ENCODE measurements at regions not wholly inside any gene's neighbourhood (a gene's known extent, or its start where the extent isn't known, plus 50 kb on each side); places are given as distances from the start of the nearest gene placed in this dataset.
A peak's percentile ranks its signal among the peaks of the same experiment; 100 is the strongest.
"Not testable (repeated sequence)": the region's sequence is repeated elsewhere in the genome, so short reads cannot be mapped to it uniquely, and the experiment has no call there.

DNA sequence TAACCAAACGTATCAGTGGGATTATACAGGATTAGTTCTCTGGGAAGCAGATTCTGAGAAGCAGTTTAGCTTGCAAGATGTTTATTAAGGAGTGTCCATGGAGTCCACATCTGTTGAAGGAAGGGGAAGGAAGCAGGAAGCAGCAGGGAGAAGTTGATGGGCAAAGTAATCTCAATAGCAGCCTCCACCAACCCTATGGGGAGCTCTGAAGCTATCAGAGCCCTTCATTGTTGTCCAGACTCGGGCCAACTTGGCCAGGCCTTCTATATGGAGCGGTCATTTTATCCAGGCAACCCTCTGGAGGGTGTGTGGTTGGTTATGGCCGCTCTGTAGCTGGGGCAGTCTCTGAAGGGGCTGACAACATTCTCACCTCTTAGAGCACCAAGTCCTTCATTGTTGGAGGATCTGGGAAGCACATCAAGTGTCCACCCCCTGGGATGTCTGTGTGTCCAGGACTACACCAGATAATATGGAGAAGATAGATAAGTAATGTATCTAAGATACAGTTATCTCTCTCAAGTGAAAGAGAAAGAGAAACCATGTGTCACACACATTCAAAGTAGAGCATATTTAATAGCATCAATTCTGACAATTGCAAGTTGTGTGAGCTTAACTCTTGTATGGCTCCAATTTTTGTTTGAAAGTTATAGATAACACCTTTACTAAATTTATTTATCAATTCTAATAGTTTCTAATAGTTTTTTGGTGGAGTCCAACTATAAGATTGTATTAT, 101.7 kb upstream of the TRIM77 start:
- TF ChIP-seq, protein P1, sequence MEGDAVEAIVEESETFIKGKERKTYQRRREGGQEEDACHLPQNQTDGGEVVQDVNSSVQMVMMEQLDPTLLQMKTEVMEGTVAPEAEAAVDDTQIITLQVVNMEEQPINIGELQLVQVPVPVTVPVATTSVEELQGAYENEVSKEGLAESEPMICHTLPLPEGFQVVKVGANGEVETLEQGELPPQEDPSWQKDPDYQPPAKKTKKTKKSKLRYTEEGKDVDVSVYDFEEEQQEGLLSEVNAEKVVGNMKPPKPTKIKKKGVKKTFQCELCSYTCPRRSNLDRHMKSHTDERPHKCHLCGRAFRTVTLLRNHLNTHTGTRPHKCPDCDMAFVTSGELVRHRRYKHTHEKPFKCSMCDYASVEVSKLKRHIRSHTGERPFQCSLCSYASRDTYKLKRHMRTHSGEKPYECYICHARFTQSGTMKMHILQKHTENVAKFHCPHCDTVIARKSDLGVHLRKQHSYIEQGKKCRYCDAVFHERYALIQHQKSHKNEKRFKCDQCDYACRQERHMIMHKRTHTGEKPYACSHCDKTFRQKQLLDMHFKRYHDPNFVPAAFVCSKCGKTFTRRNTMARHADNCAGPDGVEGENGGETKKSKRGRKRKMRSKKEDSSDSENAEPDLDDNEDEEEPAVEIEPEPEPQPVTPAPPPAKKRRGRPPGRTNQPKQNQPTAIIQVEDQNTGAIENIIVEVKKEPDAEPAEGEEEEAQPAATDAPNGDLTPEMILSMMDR (IDR thresholded peaks at IDR 0.05; ENCODE audit: insufficient read depth, low read depth, low read length): no peak
- POLR2A ChIA-PET: no interaction called here
- H3K4me3 ChIP-seq (ENCODE audit: low read depth, low read length): no peak overlapping the region
- H3K27me3 ChIP-seq (ENCODE audit: control insufficient read depth, insufficient read depth, low read length): no peaks in the 10 kb centered on the region
- no peaks in the 10 kb centered on the region for H3K36me3 ChIP-seq (ENCODE audit: control insufficient read depth, insufficient read depth, low read length)
- CTCF ChIA-PET: no interaction called here
- no peak for DNase-seq (ENCODE audit: low read depth)

GRCh38 chr11:89612096-89612495, 98.0 kb upstream of the TRIM77 start:
- ChIA-PET POLR2A (no interaction called here), CTCF (no interaction called here)
- no peak for DNase-seq (ENCODE audit: low read depth)
- no peak overlapping the region for H3K4me3 ChIP-seq (ENCODE audit: low read depth, low read length)
- TF ChIP-seq, protein P1 (IDR thresholded peaks at IDR 0.05; ENCODE audit: insufficient read depth, low read depth, low read length): no peak
- H3K36me3 ChIP-seq (ENCODE audit: control insufficient read depth, insufficient read depth, low read length): no peaks in the 10 kb centered on the region
- no peaks in the 10 kb centered on the region for H3K27me3 ChIP-seq (ENCODE audit: control insufficient read depth, insufficient read depth, low read length)

GRCh38 chr11:89613911-89614310, 96.2 kb upstream of the TRIM77 start:
- ChIA-PET CTCF (interaction anchor here (0.7 to 1.0 kb wide), 2 partner anchors 137 to 279 kb away, joined by 3 read pairs; no protein-coding TSS in a partner anchor), POLR2A (no interaction called here)
- Histone ChIP-seq H3K27me3 (ENCODE audit: control insufficient read depth, insufficient read depth, low read length) (no peaks in the 10 kb centered on the region), H3K4me3 (ENCODE audit: low read depth, low read length) (no peak overlapping the region), H3K36me3 (ENCODE audit: control insufficient read depth, insufficient read depth, low read length) (no peaks in the 10 kb centered on the region)
- TF ChIP-seq, protein P1 (IDR thresholded peaks at IDR 0.05; ENCODE audit: insufficient read depth, low read depth, low read length): no peak
- DNase-seq (ENCODE audit: low read depth): no peak

DNA sequence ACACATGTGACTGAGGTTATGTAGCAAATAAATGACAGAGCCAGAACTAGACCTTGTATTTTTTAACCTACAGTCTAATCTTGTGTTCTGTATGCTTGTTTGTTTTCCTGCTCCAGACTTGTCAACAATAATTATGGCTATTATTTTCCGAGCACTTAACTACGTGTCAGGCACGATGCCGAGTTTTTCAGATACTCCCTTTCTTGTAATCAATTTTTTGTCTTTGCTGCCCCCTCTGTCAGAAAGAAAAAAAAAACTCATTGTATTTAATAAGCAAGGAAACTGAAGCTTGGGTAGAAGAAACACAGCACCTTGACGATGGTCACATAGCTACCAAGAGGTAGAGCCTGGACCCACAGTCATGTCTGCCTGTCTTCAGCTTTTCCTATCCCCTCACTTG, 95.7 kb upstream of the TRIM77 start:
- H3K4me3 ChIP-seq (ENCODE audit: low read depth, low read length); H3K36me3 ChIP-seq (ENCODE audit: control insufficient read depth, insufficient read depth, low read length); DNase-seq (ENCODE audit: low read depth); H3K27me3 ChIP-seq (ENCODE audit: control insufficient read depth, insufficient read depth, low read length); POLR2A ChIA-PET: not testable (repeated sequence)
- CTCF ChIA-PET: interaction anchor here (0.6 to 0.7 kb wide), 5 partner anchors 42 to 1276 kb away, joined by 3 to 4 read pairs (median 4); no protein-coding TSS in a partner anchor

GRCh38 chr11:89615642-89616041, 94.5 kb upstream of the TRIM77 start:
- DNase-seq (ENCODE audit: low read depth); H3K27me3 ChIP-seq (ENCODE audit: control insufficient read depth, insufficient read depth, low read length); POLR2A ChIA-PET; H3K36me3 ChIP-seq (ENCODE audit: control insufficient read depth, insufficient read depth, low read length); H3K4me3 ChIP-seq (ENCODE audit: low read depth, low read length); CTCF ChIA-PET: not testable (repeated sequence)

DNA sequence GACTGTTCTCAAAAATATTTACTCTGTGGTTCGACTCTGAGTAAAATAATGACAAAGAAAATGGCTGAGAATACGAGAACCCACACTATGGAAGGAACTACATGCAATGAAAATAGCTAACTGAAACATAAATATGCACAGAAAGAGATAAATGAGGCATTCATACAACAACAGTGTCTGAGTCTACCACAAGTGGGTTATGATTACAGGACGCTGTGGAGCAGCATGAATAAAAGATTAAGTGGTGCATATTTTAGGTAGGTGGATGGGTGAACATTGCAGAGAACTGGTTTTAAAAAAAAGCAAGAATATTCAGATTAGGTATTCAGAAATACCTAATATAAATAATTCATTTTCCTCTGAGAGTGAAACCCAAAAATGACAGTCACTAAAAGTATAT, 93.9 kb upstream of the TRIM77 start:
- DNase-seq (ENCODE audit: low read depth); CTCF ChIA-PET; POLR2A ChIA-PET; H3K4me3 ChIP-seq (ENCODE audit: low read depth, low read length); H3K36me3 ChIP-seq (ENCODE audit: control insufficient read depth, insufficient read depth, low read length); H3K27me3 ChIP-seq (ENCODE audit: control insufficient read depth, insufficient read depth, low read length): not testable (repeated sequence)

DNA sequence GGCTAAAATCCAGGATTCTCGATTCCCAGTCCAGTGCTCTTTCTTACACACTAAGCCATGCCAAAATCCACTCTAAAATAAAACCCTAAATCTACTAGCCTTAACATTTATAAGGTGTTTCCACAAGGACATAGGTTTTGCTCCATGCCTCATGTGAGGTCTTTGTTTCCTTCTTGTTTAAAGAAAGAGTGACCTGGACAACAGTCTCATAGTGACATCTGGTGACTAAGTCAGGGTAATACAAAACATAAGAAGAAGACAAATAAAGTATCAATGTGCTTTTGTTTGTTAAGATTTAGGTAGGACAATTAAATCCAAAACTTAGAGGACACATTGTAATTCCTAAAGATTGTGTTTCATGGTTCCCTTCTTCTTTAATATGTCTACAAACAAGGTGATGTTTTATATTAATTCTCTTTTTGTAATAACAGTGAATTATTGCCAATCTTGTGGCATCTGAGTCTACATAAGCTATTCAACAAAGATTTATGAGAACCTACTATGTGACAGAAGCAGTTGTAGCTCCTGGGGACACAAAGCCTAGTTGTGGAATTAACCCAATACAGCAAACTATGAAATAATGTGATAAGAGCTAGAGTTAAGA, 93.0 kb upstream of the TRIM77 start:
- H3K27me3 ChIP-seq (ENCODE audit: control insufficient read depth, insufficient read depth, low read length); CTCF ChIA-PET; H3K4me3 ChIP-seq (ENCODE audit: low read depth, low read length); H3K36me3 ChIP-seq (ENCODE audit: control insufficient read depth, insufficient read depth, low read length); POLR2A ChIA-PET; DNase-seq (ENCODE audit: low read depth): not testable (repeated sequence)
- TF ChIP-seq, protein P1 (IDR thresholded peaks at IDR 0.05; ENCODE audit: insufficient read depth, low read depth, low read length): peak; percentile 32

DNA sequence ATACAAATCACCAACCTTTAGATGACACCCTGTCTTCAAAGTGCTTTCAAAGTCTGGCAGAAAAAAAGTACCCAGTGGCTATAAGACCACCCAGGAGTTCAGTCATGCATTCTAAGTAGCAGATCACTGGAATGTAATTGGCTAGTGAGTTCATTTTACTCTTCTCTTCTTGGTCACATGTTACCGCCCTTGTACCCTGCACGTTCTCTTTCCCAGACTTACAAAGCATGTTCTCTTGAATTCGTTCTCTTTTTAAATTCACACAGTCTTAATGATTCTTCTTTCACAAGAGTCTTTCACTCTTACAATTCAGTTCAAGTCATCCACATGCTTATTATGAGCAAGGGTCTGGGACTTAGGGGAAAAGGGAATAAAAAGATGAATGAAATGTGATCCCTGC, 89.4 kb upstream of the TRIM77 start:
- CTCF ChIA-PET; H3K36me3 ChIP-seq (ENCODE audit: control insufficient read depth, insufficient read depth, low read length); H3K4me3 ChIP-seq (ENCODE audit: low read depth, low read length); H3K27me3 ChIP-seq (ENCODE audit: control insufficient read depth, insufficient read depth, low read length); DNase-seq (ENCODE audit: low read depth); POLR2A ChIA-PET: not testable (repeated sequence)

Measured in BJ (cell line).